ENCODE measurements at regions not wholly inside any gene's neighbourhood (a gene's known extent, or its start where the extent isn't known, plus 50 kb on each side); places are given as distances from the start of the nearest gene placed in this dataset.

- TF ChIP-seq CTCF (IDR thresholded peaks at IDR 0.05; ENCODE audit: unreplicated experiment): no peak
- H3K27me3 Mint-ChIP-seq (ENCODE audit: unreplicated experiment): no peaks in the 10 kb centered on the region
- BruUV-seq (replicated peaks): no TSS peak
- intact Hi-C loops (cut with micrococcal nuclease; ENCODE audit: unreplicated experiment): loop anchor here (10.0 kb wide), 3 partner anchors 88 to 378 kb away; no protein-coding TSS in a partner anchor
- H3K36me3 Mint-ChIP-seq (ENCODE audit: insufficient read depth, unreplicated experiment): no peaks in the 10 kb centered on the region
- H3K4me3 Mint-ChIP-seq (ENCODE audit: low read depth, unreplicated experiment): no peak overlapping the region
- H3K4me1 Mint-ChIP-seq (ENCODE audit: low read depth, unreplicated experiment): no peaks in the 10 kb centered on the region
- no peak for DNase-seq
- H3K27ac Mint-ChIP-seq (ENCODE audit: unreplicated experiment): no peak overlapping the region
- CTCF ChIA-PET: no interaction called here
- peaks cover 4% of the 10 kb centered on the region for H3K9me3 Mint-ChIP-seq (ENCODE audit: low read depth, unreplicated experiment)
Measured at GRCh38 chr17:14922411-14922810, 342.7 kb downstream of the PMP22 start.

GRCh38 chr17:14921936-14922335, 343.2 kb downstream of the PMP22 start:
- no peak for DNase-seq
- H3K9me3 Mint-ChIP-seq (ENCODE audit: low read depth, unreplicated experiment): peaks cover 4% of the 10 kb centered on the region
- CTCF ChIA-PET: no interaction called here
- H3K27ac Mint-ChIP-seq (ENCODE audit: unreplicated experiment): no peak overlapping the region
- no TSS peak for BruUV-seq (replicated peaks)
- H3K4me1 Mint-ChIP-seq (ENCODE audit: low read depth, unreplicated experiment): no peaks in the 10 kb centered on the region
- no peak overlapping the region for H3K4me3 Mint-ChIP-seq (ENCODE audit: low read depth, unreplicated experiment)
- no peaks in the 10 kb centered on the region for H3K36me3 Mint-ChIP-seq (ENCODE audit: insufficient read depth, unreplicated experiment)
- no peaks in the 10 kb centered on the region for H3K27me3 Mint-ChIP-seq (ENCODE audit: unreplicated experiment)
- intact Hi-C loops (cut with micrococcal nuclease; ENCODE audit: unreplicated experiment): loop anchor here (10.0 kb wide), 3 partner anchors 87 to 377 kb away; no protein-coding TSS in a partner anchor
- TF ChIP-seq CTCF (IDR thresholded peaks at IDR 0.05; ENCODE audit: unreplicated experiment): no peak

GRCh38 chr17:14919631-14920213, 345.4 kb downstream of the PMP22 start:
- Mint-ChIP-seq H3K4me1 (ENCODE audit: low read depth, unreplicated experiment) (no peaks in the 10 kb centered on the region), H3K9me3 (ENCODE audit: low read depth, unreplicated experiment) (no peaks in the 10 kb centered on the region), H3K27me3 (ENCODE audit: unreplicated experiment) (no peaks in the 10 kb centered on the region), H3K27ac (ENCODE audit: unreplicated experiment) (no peak overlapping the region), H3K4me3 (ENCODE audit: low read depth, unreplicated experiment) (no peak overlapping the region), H3K36me3 (ENCODE audit: insufficient read depth, unreplicated experiment) (no peaks in the 10 kb centered on the region)
- DNase-seq: no peak
- no peak for TF ChIP-seq CTCF (IDR thresholded peaks at IDR 0.05; ENCODE audit: unreplicated experiment)
- BruUV-seq (replicated peaks): no TSS peak
- intact Hi-C loops (cut with micrococcal nuclease; ENCODE audit: unreplicated experiment): loop anchor here (10.0 kb wide), 3 partner anchors 85 to 375 kb away; no protein-coding TSS in a partner anchor
- CTCF ChIA-PET: no interaction called here

GRCh38 chr17:14919094-14919493, 346.0 kb downstream of the PMP22 start:
- H3K4me1 Mint-ChIP-seq (ENCODE audit: low read depth, unreplicated experiment): no peaks in the 10 kb centered on the region
- H3K27ac Mint-ChIP-seq (ENCODE audit: unreplicated experiment): no peak overlapping the region
- H3K4me3 Mint-ChIP-seq (ENCODE audit: low read depth, unreplicated experiment): no peak overlapping the region
- intact Hi-C loops (cut with micrococcal nuclease; ENCODE audit: unreplicated experiment): no loop called here
- no peaks in the 10 kb centered on the region for H3K36me3 Mint-ChIP-seq (ENCODE audit: insufficient read depth, unreplicated experiment)
- no peaks in the 10 kb centered on the region for H3K27me3 Mint-ChIP-seq (ENCODE audit: unreplicated experiment)
- no peaks in the 10 kb centered on the region for H3K9me3 Mint-ChIP-seq (ENCODE audit: low read depth, unreplicated experiment)
- no peak for DNase-seq
- CTCF ChIA-PET: no interaction called here
- TF ChIP-seq CTCF (IDR thresholded peaks at IDR 0.05; ENCODE audit: unreplicated experiment): no peak
- BruUV-seq (replicated peaks): no TSS peak

Data from Calu3 (cell line).